ENCODE measurements at regions not wholly inside any gene's neighbourhood (a gene's known extent, or its start where the extent isn't known, plus 50 kb on each side); places are given as distances from the start of the nearest gene placed in this dataset.

- Histone ChIP-seq H2BK120ac (ENCODE audit: low read depth, low read length) (no peak overlapping the region), H3K4me3 (ENCODE audit: insufficient read depth in 1 of 2, low read depth in 1 of 2, low read length in 2 of 2) (no peak overlapping the region), H2BK15ac (ENCODE audit: low read depth, poor library complexity, severe bottlenecking) (no peak overlapping the region), H3K9me3 (ENCODE audit: control insufficient read depth, low read length) (no peaks in the 10 kb centered on the region), H3K27me3 (ENCODE audit: control insufficient read depth in 1 of 2, insufficient read depth in 1 of 2, low read length in 2 of 2) (no peaks in the 10 kb centered on the region), H2AK5ac (ENCODE audit: low read length, severe bottlenecking) (no peak overlapping the region), H3K36me3 (ENCODE audit: control insufficient read depth in 1 of 2, insufficient read depth in 2 of 2, low read depth in 1 of 2, low read length in 2 of 2) (no peaks in the 10 kb centered on the region), H2AFZ (ENCODE audit: low read depth, low read length) (no peak overlapping the region), H3K79me1 (replicated peaks; ENCODE audit: low read length, poor library complexity, severe bottlenecking) (no peaks in the 10 kb centered on the region), H4K8ac (ENCODE audit: low read length) (no peak overlapping the region), H2BK12ac (ENCODE audit: low read length in 2 of 2) (no peak overlapping the region), H3K4ac (ENCODE audit: low read depth in 1 of 2, low read length in 2 of 2) (no peak overlapping the region), H4K91ac (ENCODE audit: low read length) (no peak overlapping the region), H3K9ac (ENCODE audit: low read length) (no peak overlapping the region), H3K23ac (ENCODE audit: low read length in 2 of 2) (no peak overlapping the region), H3K18ac (ENCODE audit: low read depth in 1 of 2, low read length in 2 of 2) (no peak overlapping the region), H2BK5ac (ENCODE audit: low read depth, low read length, poor library complexity, severe bottlenecking) (no peak overlapping the region), H3K4me2 (ENCODE audit: low read length, poor library complexity, severe bottlenecking) (no peak overlapping the region), H3K4me1 (ENCODE audit: control insufficient read depth, insufficient read depth, low read depth, low read length) (no peaks in the 10 kb centered on the region), H3K14ac (ENCODE audit: low read length in 2 of 2) (no peak overlapping the region), H3K27ac (ENCODE audit: low read length, poor library complexity, severe bottlenecking) (no peak overlapping the region)
- WGBS, result no CpG with 5 or more reads among the region's 1 CpG
- DNase-seq, result no peak
These were observed 534.2 kb downstream of the LTN1 start for GRCh38 chr21:28458446-28458845.

GRCh38 chr21:28455253-28455600 is 537.5 kb downstream of the LTN1 start:
- no peaks in the 10 kb centered on the region for H3K36me3 ChIP-seq (ENCODE audit: control insufficient read depth in 1 of 2, insufficient read depth in 2 of 2, low read depth in 1 of 2, low read length in 2 of 2)
- no peaks in the 10 kb centered on the region for H3K4me1 ChIP-seq (ENCODE audit: control insufficient read depth, insufficient read depth, low read depth, low read length)
- no peak overlapping the region for H3K4ac ChIP-seq (ENCODE audit: low read depth in 1 of 2, low read length in 2 of 2)
- H3K4me2 ChIP-seq (ENCODE audit: low read length, poor library complexity, severe bottlenecking), result no peak overlapping the region
- H2BK15ac ChIP-seq (ENCODE audit: low read depth, poor library complexity, severe bottlenecking), result no peak overlapping the region
- no peak overlapping the region for H2AK5ac ChIP-seq (ENCODE audit: low read length, severe bottlenecking)
- H3K9me3 ChIP-seq (ENCODE audit: control insufficient read depth, low read length), result no peaks in the 10 kb centered on the region
- H3K23ac ChIP-seq (ENCODE audit: low read length in 2 of 2), result no peak overlapping the region
- H4K8ac ChIP-seq (ENCODE audit: low read length), result no peak overlapping the region
- no peak overlapping the region for H4K91ac ChIP-seq (ENCODE audit: low read length)
- no peak overlapping the region for H2AFZ ChIP-seq (ENCODE audit: low read depth, low read length)
- H3K27ac ChIP-seq (ENCODE audit: low read length, poor library complexity, severe bottlenecking), result no peak overlapping the region
- no peaks in the 10 kb centered on the region for H3K27me3 ChIP-seq (ENCODE audit: control insufficient read depth in 1 of 2, insufficient read depth in 1 of 2, low read length in 2 of 2)
- DNase-seq, result no peak
- 73% methylated on average over 4 of the region's 4 CpGs for WGBS
- no peak overlapping the region for H2BK12ac ChIP-seq (ENCODE audit: low read length in 2 of 2)
- no peaks in the 10 kb centered on the region for H3K79me1 ChIP-seq (replicated peaks; ENCODE audit: low read length, poor library complexity, severe bottlenecking)
- H3K18ac ChIP-seq (ENCODE audit: low read depth in 1 of 2, low read length in 2 of 2), result no peak overlapping the region
- peak overlapping the region in 1 of 2 experiments; percentile 83 for H3K4me3 ChIP-seq (ENCODE audit: insufficient read depth in 1 of 2, low read depth in 1 of 2, low read length in 2 of 2)
- H3K9ac ChIP-seq (ENCODE audit: low read length), result peak overlapping the region; percentile 95
- H3K14ac ChIP-seq (ENCODE audit: low read length in 2 of 2), result no peak overlapping the region
- no peak overlapping the region for H2BK5ac ChIP-seq (ENCODE audit: low read depth, low read length, poor library complexity, severe bottlenecking)
- no peak overlapping the region for H2BK120ac ChIP-seq (ENCODE audit: low read depth, low read length)

DNA sequence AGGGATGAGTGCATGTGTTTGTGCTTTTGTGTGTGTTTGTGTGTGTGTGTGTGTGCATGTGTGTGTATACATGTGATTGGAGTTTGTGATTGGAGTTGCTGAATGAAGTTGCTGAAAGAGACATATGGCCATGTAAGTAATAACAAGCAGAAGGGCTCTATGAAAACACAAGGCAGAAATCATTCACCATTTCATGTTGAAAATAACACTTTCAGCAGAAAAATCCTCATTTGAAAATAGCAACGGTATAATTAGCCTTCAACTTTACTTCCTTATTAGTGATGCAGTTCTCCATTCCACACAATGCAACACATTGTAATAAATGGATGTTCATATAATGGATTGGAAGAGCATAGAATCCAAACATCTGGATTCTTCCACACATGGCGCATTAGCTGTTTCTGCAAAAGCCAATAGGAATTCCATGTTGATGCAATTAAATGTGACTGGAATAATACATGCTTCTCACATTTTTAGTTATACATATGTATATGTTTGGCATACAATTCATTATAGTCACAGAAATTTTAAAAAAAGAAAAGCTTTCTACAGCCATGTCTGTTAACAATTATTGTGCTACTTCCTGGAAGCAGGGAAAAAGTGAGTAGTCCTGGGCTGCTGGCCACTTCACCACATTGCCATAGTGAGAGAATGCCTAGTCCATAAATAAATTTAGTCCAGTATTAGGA is 538.0 kb downstream of the LTN1 start:
- no peak overlapping the region for H3K23ac ChIP-seq (ENCODE audit: low read length in 2 of 2)
- H3K4me2 ChIP-seq (ENCODE audit: low read length, poor library complexity, severe bottlenecking), result no peak overlapping the region
- H2AFZ ChIP-seq (ENCODE audit: low read depth, low read length), result no peak overlapping the region
- no peak overlapping the region for H4K8ac ChIP-seq (ENCODE audit: low read length)
- H3K18ac ChIP-seq (ENCODE audit: low read depth in 1 of 2, low read length in 2 of 2), result no peak overlapping the region
- H2BK12ac ChIP-seq (ENCODE audit: low read length in 2 of 2), result no peak overlapping the region
- no peak overlapping the region for H3K27ac ChIP-seq (ENCODE audit: low read length, poor library complexity, severe bottlenecking)
- H3K4me3 ChIP-seq (ENCODE audit: insufficient read depth in 1 of 2, low read depth in 1 of 2, low read length in 2 of 2), result peak overlapping the region in 1 of 2 experiments; percentile 83
- H2BK5ac ChIP-seq (ENCODE audit: low read depth, low read length, poor library complexity, severe bottlenecking), result no peak overlapping the region
- no peaks in the 10 kb centered on the region for H3K36me3 ChIP-seq (ENCODE audit: control insufficient read depth in 1 of 2, insufficient read depth in 2 of 2, low read depth in 1 of 2, low read length in 2 of 2)
- no peak overlapping the region for H2AK5ac ChIP-seq (ENCODE audit: low read length, severe bottlenecking)
- H3K79me1 ChIP-seq (replicated peaks; ENCODE audit: low read length, poor library complexity, severe bottlenecking), result no peaks in the 10 kb centered on the region
- H3K14ac ChIP-seq (ENCODE audit: low read length in 2 of 2), result no peak overlapping the region
- H2BK15ac ChIP-seq (ENCODE audit: low read depth, poor library complexity, severe bottlenecking), result no peak overlapping the region
- H3K9me3 ChIP-seq (ENCODE audit: control insufficient read depth, low read length), result no peaks in the 10 kb centered on the region
- H4K91ac ChIP-seq (ENCODE audit: low read length), result no peak overlapping the region
- no CpG with 5 or more reads among the region's 2 CpGs for WGBS
- H3K4me1 ChIP-seq (ENCODE audit: control insufficient read depth, insufficient read depth, low read depth, low read length), result no peaks in the 10 kb centered on the region
- DNase-seq, result no peak
- H3K4ac ChIP-seq (ENCODE audit: low read depth in 1 of 2, low read length in 2 of 2), result no peak overlapping the region
- H3K27me3 ChIP-seq (ENCODE audit: control insufficient read depth in 1 of 2, insufficient read depth in 1 of 2, low read length in 2 of 2), result no peaks in the 10 kb centered on the region
- H3K9ac ChIP-seq (ENCODE audit: low read length), result peak overlapping the region; percentile 95
- H2BK120ac ChIP-seq (ENCODE audit: low read depth, low read length), result no peak overlapping the region

DNA sequence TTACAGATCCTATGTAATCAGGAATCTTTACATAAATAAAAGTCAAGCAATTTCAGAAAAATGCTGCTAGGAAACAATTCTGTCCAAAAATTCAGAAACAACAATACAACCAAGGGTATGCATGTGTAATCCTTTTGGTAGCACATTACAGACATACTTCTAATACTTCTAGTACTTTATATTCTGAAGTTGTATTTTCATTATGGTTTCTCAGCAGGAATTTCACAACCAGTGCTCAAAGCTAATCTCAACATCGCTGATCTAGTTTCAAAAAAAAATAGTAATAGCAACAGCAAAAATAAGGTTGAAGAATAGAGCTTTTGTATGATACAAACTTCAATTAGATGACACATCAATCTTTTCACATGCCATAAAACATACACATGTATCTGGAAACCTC is 545.2 kb downstream of the LTN1 start:
- Histone ChIP-seq H3K4me1 (ENCODE audit: control insufficient read depth, insufficient read depth, low read depth, low read length) (no peaks in the 10 kb centered on the region), H3K36me3 (ENCODE audit: control insufficient read depth in 1 of 2, insufficient read depth in 2 of 2, low read depth in 1 of 2, low read length in 2 of 2) (no peaks in the 10 kb centered on the region), H2AFZ (ENCODE audit: low read depth, low read length) (no peak overlapping the region), H4K91ac (ENCODE audit: low read length) (no peak overlapping the region), H2BK120ac (ENCODE audit: low read depth, low read length) (no peak overlapping the region), H2AK5ac (ENCODE audit: low read length, severe bottlenecking) (no peak overlapping the region), H2BK12ac (ENCODE audit: low read length in 2 of 2) (no peak overlapping the region), H3K4ac (ENCODE audit: low read depth in 1 of 2, low read length in 2 of 2) (no peak overlapping the region), H3K18ac (ENCODE audit: low read depth in 1 of 2, low read length in 2 of 2) (no peak overlapping the region), H3K4me2 (ENCODE audit: low read length, poor library complexity, severe bottlenecking) (no peak overlapping the region), H3K9me3 (ENCODE audit: control insufficient read depth, low read length) (no peaks in the 10 kb centered on the region), H3K23ac (ENCODE audit: low read length in 2 of 2) (no peak overlapping the region), H2BK15ac (ENCODE audit: low read depth, poor library complexity, severe bottlenecking) (no peak overlapping the region), H2BK5ac (ENCODE audit: low read depth, low read length, poor library complexity, severe bottlenecking) (no peak overlapping the region), H3K79me1 (replicated peaks; ENCODE audit: low read length, poor library complexity, severe bottlenecking) (no peaks in the 10 kb centered on the region), H3K27ac (ENCODE audit: low read length, poor library complexity, severe bottlenecking) (no peak overlapping the region), H4K8ac (ENCODE audit: low read length) (no peak overlapping the region), H3K27me3 (ENCODE audit: control insufficient read depth in 1 of 2, insufficient read depth in 1 of 2, low read length in 2 of 2) (no peaks in the 10 kb centered on the region), H3K14ac (ENCODE audit: low read length in 2 of 2) (no peak overlapping the region), H3K4me3 (ENCODE audit: insufficient read depth in 1 of 2, low read depth in 1 of 2, low read length in 2 of 2) (no peak overlapping the region), H3K9ac (ENCODE audit: low read length) (no peak overlapping the region)
- DNase-seq, result no peak
- WGBS, result no CpG with 5 or more reads among the region's 1 CpG
